Hepatocyte (in vitro differentiated cells): ENCODE measurements at regions not wholly inside any gene's neighbourhood (a gene's known extent, or its start where the extent isn't known, plus 50 kb on each side); places are given as distances from the start of the nearest gene placed in this dataset.

Source experiments
- EZH2 ChIP-seq: fragments of 200-600 bp; sonication (generic); IDR thresholded peaks from 2 replicates; pipeline ENCODE4 v1.6.1; 2016; ENCODE audit warnings: antibody characterized with exemption, mild to moderate bottlenecking, borderline replicate concordance
- EZH2phosphoT487 ChIP-seq: fragments of 200-600 bp; sonication (generic); IDR thresholded peaks from one replicate; pipeline ENCODE4 v1.6.1; 2018; ENCODE audit warnings: antibody characterized with exemption, mild to moderate bottlenecking, low read depth, moderate library complexity; ENCODE audit not compliant: unreplicated experiment, severe bottlenecking
- TF ChIP-seq, protein P1 (sequence below): fragments of 200-600 bp; sonication (generic); IDR thresholded peaks from 2 replicates; pipeline ENCODE4 v1.5.1; 2016; ENCODE audit warnings: antibody characterized with exemption, mild to moderate bottlenecking; ENCODE audit not compliant: poor library complexity

DNA sequence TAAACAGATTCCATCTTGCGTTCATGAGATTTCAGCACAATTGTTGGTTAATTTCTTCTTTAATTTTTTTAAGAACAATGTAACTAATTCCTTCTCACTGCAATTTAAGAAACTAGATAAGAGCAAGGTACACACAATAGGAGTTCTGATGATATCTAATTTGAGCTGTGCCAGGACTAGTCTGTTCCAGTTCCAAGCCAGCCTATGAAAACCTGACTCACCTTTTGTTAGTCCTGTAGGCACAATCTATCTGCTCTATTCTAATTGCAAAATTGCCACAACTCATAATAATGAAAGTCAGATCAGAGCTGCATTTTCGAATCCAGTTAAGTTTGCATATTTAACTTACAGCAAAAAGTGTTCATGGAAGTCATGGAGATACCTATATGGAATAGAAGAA is 494.1 kb upstream of the TUSC1 start:
- TF ChIP-seq, protein P1, sequence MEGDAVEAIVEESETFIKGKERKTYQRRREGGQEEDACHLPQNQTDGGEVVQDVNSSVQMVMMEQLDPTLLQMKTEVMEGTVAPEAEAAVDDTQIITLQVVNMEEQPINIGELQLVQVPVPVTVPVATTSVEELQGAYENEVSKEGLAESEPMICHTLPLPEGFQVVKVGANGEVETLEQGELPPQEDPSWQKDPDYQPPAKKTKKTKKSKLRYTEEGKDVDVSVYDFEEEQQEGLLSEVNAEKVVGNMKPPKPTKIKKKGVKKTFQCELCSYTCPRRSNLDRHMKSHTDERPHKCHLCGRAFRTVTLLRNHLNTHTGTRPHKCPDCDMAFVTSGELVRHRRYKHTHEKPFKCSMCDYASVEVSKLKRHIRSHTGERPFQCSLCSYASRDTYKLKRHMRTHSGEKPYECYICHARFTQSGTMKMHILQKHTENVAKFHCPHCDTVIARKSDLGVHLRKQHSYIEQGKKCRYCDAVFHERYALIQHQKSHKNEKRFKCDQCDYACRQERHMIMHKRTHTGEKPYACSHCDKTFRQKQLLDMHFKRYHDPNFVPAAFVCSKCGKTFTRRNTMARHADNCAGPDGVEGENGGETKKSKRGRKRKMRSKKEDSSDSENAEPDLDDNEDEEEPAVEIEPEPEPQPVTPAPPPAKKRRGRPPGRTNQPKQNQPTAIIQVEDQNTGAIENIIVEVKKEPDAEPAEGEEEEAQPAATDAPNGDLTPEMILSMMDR: no peak
- TF ChIP-seq EZH2: no peak
- no peak for TF ChIP-seq EZH2phosphoT487
